SK-N-SH (cell line): ENCODE measurements at regions not wholly inside any gene's neighbourhood (a gene's known extent, or its start where the extent isn't known, plus 50 kb on each side); places are given as distances from the start of the nearest gene placed in this dataset.

Experiments
- CTCF ChIA-PET: fragments of 300-600, 350-600 bp; formaldehyde crosslinking; extraction: SDS; loops from one replicate; lab custom pipeline; 2021; lab: Yijun Ruan, JAX
- POLR2A ChIA-PET: fragments of 350-600 bp; sonication (Branson Sonifier 250); formaldehyde crosslinking; extraction: SDS; loops from one replicate; lab custom pipeline; 2020; ENCODE audit warnings: antibody characterized with exemption, inconsistent platforms; lab: Yijun Ruan, JAX
- DNase-seq: peaks from one replicate; pipeline ENCODE4 v3.0.0; 2012
- H2AFZ ChIP-seq: fragments of 200-600 bp; sonication (generic); 2 replicates; pipeline ENCODE4 v1.8.1; 2016; ENCODE audit warnings: antibody characterized with exemption, mild to moderate bottlenecking, low read depth
- H3F3A ChIP-seq: fragments of 200-600 bp; sonication (generic); replicated peaks from 2 replicates; pipeline ENCODE3; 2016; ENCODE audit warnings: antibody characterized with exemption, mild to moderate bottlenecking; ENCODE audit not compliant: insufficient read depth
- H3K27ac ChIP-seq, 2 experiments: fragments of 200-500 bp in 1 of 2; fragments of 200-600 bp in 1 of 2; sonication (Bioruptor generic) in 1 of 2; sonication (generic), shearing (Covaris generic) in 1 of 2; 2 replicates each; pipeline versions ENCODE4 v1.5.1 to v1.6.1; 2014 to 2016; ENCODE audit warnings: low read depth in 2 of 2, inconsistent platforms in 1 of 2, low read length in 1 of 2, mild to moderate bottlenecking in 1 of 2, mixed read lengths in 1 of 2
- H3K27me3 ChIP-seq: fragments of 200-600 bp; sonication (generic), shearing (Covaris generic); 2 replicates; pipeline ENCODE4 v1.6.1; 2016; ENCODE audit warnings: mixed run types; ENCODE audit not compliant: insufficient read depth
- H3K36me3 ChIP-seq, 2 experiments: fragments of 200-500 bp in 1 of 2; fragments of 200-600 bp in 1 of 2; sonication (Bioruptor generic) in 1 of 2; sonication (generic) in 1 of 2; replicated peaks in 1 of 2; 2 replicates each; pipeline versions ENCODE3 to v1.5.1; 2014 to 2016; ENCODE audit warnings: low read length in 1 of 2, mild to moderate bottlenecking in 1 of 2; ENCODE audit not compliant: insufficient read depth in 2 of 2, control insufficient read depth in 1 of 2
- H3K4me1 ChIP-seq, 2 experiments: fragments of 200-500 bp in 1 of 2; fragments of 200-600 bp in 1 of 2; sonication (Bioruptor generic) in 1 of 2; sonication (generic), shearing (Covaris generic) in 1 of 2; 2 replicates each; pipeline versions ENCODE4 v1.5.1 to v1.6.1; 2014 to 2016; ENCODE audit warnings: low read depth in 1 of 2, low read length in 1 of 2, mixed run types in 1 of 2; ENCODE audit not compliant: insufficient read depth in 2 of 2, control insufficient read depth in 1 of 2
- H3K4me2 ChIP-seq: fragments of 200-600 bp; sonication (generic), shearing (Covaris generic); 2 replicates; pipeline ENCODE4 v1.6.1; 2017; ENCODE audit warnings: mixed run types
- H3K4me3 ChIP-seq, 2 experiments: fragments of 200-500 bp in 1 of 2; fragments of 200-600 bp in 1 of 2; sonication (Bioruptor generic) in 1 of 2; sonication (generic), shearing (Covaris generic) in 1 of 2; 2 replicates each; pipeline versions ENCODE4 v1.5.1 to v1.8.1; 2014 to 2016; ENCODE audit warnings: low read depth in 2 of 2, inconsistent platforms in 1 of 2, low read length in 1 of 2, mild to moderate bottlenecking in 1 of 2, mixed read lengths in 1 of 2, moderate library complexity in 1 of 2
- H3K79me2 ChIP-seq: fragments of 200-600 bp; sonication (generic); 2 replicates; pipeline ENCODE4 v1.8.1; 2017; ENCODE audit warnings: mild to moderate bottlenecking; ENCODE audit not compliant: insufficient read depth
- H3K9ac ChIP-seq: fragments of 200-600 bp; sonication (generic); 2 replicates; pipeline ENCODE4 v1.6.1; 2017; ENCODE audit warnings: mixed run types
- H3K9me2 ChIP-seq: fragments of 200-600 bp; sonication (generic); 2 replicates; pipeline ENCODE4 v1.6.1; 2017; ENCODE audit warnings: mixed run types
- H3K9me3 ChIP-seq: fragments of 200-600 bp; sonication (generic); 2 replicates; pipeline ENCODE4 v1.6.1; 2017; ENCODE audit warnings: mixed run types, mild to moderate bottlenecking, moderate library complexity
- H4K20me1 ChIP-seq: fragments of 200-600 bp; sonication (generic); 2 replicates; pipeline ENCODE4 v1.6.1; 2017; ENCODE audit warnings: mild to moderate bottlenecking, mixed run types; ENCODE audit not compliant: insufficient read depth
- CHD2 ChIP-seq: fragments of 150-350 bp; IDR thresholded peaks from 2 replicates; pipeline ENCODE4 v1.6.1; 2018; ENCODE audit warnings: low read length; ENCODE audit not compliant: partially characterized antibody
- ELF1 ChIP-seq: IDR thresholded peaks from 2 replicates; pipeline ENCODE4 v1.4.0; 2012
- EZH2phosphoT487 ChIP-seq: fragments of 200-600 bp; sonication (generic); IDR thresholded peaks from 2 replicates; pipeline ENCODE4 v1.6.1; 2017; ENCODE audit warnings: low read depth, mixed run types, mild to moderate bottlenecking, antibody characterized with exemption, moderate library complexity, borderline replicate concordance
- FOSL2 ChIP-seq: IDR thresholded peaks from 2 replicates; pipeline ENCODE4 v1.4.0; 2012; ENCODE audit warnings: low read depth, mild to moderate bottlenecking, moderate library complexity, borderline replicate concordance
- FOXJ3 ChIP-seq: sonication (generic); formaldehyde crosslinking; IDR thresholded peaks from 2 replicates; pipeline ENCODE4 v1.5.1; 2020; ENCODE audit warnings: mild to moderate bottlenecking, missing genetic modification reagents
- GABPA ChIP-seq: IDR thresholded peaks from 2 replicates; pipeline ENCODE4 v1.4.0; 2012; ENCODE audit warnings: low read depth, mild to moderate bottlenecking
- NRF1 ChIP-seq: IDR thresholded peaks from 2 replicates; pipeline ENCODE4 v1.6.1; 2012; ENCODE audit warnings: low read depth, mild to moderate bottlenecking, low read length
- POLR2AphosphoS5 ChIP-seq: IDR thresholded peaks from 2 replicates; pipeline ENCODE4 v1.6.1; 2012; ENCODE audit warnings: low read depth, low read length
- RAD21 ChIP-seq: IDR thresholded peaks from 2 replicates; pipeline ENCODE4 v1.6.1; 2012; ENCODE audit warnings: mild to moderate bottlenecking, low read length
- SIN3A ChIP-seq: IDR thresholded peaks from 2 replicates; pipeline ENCODE4 v1.6.1; 2012; ENCODE audit warnings: low read depth, mild to moderate bottlenecking, low read length, moderate library complexity, borderline replicate concordance
- SMC3 ChIP-seq: IDR thresholded peaks from 2 replicates; pipeline ENCODE4 v1.6.1; 2012; ENCODE audit warnings: low read depth, low read length, improper control_type of control experiment
- TEAD4 ChIP-seq: IDR thresholded peaks from 2 replicates; pipeline ENCODE4 v1.4.0; 2012; ENCODE audit warnings: mild to moderate bottlenecking, borderline replicate concordance; ENCODE audit not compliant: insufficient read depth
- WGBS: methylation state at CpG from one replicate; pipeline ENCODE4 v1.1.6; 2017; ENCODE audit warnings: low lambda C conversion rate; 5-methylcytosine and 5-hydroxymethylcytosine counted together
- TF ChIP-seq, protein P1 (sequence below): IDR thresholded peaks from 2 replicates; pipeline ENCODE4 v1.6.1; 2012; ENCODE audit warnings: mild to moderate bottlenecking, low read depth, low read length, moderate library complexity
- TF ChIP-seq, protein P2 (sequence below): fragments of 200-600 bp; sonication (generic); IDR thresholded peaks from 2 replicates; pipeline ENCODE4 v1.6.1; 2017; ENCODE audit warnings: antibody characterized with exemption, mild to moderate bottlenecking, moderate library complexity
- TF ChIP-seq, protein P3 (sequence below): IDR thresholded peaks from 2 replicates; pipeline ENCODE4 v1.4.0; 2012; ENCODE audit warnings: low read depth, borderline replicate concordance

DNA sequence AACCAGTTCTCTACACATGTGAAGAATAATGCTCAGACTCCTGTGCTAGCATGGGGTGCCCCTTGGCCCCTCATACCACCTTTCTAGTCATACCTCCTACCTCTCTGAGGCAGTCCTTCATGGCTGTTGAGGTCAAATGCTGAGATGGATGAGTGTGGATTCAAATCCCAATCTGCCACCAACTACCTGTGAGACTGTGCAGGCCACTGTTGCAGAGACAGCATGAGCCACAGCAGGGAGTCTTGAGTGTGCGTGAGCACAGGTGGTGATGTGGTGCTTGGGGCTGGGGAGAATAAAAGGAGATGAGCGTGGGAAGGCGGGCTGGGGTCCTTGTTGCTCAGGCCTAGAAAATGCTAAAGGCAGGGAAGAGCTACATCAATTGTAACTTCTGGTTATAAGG lies 218.0 kb upstream of the E2F8 start:
- TF ChIP-seq SMC3 (no peak), RAD21 (no peak), FOSL2 (no peak)
- TF ChIP-seq, protein P1, sequence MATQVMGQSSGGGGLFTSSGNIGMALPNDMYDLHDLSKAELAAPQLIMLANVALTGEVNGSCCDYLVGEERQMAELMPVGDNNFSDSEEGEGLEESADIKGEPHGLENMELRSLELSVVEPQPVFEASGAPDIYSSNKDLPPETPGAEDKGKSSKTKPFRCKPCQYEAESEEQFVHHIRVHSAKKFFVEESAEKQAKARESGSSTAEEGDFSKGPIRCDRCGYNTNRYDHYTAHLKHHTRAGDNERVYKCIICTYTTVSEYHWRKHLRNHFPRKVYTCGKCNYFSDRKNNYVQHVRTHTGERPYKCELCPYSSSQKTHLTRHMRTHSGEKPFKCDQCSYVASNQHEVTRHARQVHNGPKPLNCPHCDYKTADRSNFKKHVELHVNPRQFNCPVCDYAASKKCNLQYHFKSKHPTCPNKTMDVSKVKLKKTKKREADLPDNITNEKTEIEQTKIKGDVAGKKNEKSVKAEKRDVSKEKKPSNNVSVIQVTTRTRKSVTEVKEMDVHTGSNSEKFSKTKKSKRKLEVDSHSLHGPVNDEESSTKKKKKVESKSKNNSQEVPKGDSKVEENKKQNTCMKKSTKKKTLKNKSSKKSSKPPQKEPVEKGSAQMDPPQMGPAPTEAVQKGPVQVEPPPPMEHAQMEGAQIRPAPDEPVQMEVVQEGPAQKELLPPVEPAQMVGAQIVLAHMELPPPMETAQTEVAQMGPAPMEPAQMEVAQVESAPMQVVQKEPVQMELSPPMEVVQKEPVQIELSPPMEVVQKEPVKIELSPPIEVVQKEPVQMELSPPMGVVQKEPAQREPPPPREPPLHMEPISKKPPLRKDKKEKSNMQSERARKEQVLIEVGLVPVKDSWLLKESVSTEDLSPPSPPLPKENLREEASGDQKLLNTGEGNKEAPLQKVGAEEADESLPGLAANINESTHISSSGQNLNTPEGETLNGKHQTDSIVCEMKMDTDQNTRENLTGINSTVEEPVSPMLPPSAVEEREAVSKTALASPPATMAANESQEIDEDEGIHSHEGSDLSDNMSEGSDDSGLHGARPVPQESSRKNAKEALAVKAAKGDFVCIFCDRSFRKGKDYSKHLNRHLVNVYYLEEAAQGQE: no peak
- TF ChIP-seq, protein P2, sequence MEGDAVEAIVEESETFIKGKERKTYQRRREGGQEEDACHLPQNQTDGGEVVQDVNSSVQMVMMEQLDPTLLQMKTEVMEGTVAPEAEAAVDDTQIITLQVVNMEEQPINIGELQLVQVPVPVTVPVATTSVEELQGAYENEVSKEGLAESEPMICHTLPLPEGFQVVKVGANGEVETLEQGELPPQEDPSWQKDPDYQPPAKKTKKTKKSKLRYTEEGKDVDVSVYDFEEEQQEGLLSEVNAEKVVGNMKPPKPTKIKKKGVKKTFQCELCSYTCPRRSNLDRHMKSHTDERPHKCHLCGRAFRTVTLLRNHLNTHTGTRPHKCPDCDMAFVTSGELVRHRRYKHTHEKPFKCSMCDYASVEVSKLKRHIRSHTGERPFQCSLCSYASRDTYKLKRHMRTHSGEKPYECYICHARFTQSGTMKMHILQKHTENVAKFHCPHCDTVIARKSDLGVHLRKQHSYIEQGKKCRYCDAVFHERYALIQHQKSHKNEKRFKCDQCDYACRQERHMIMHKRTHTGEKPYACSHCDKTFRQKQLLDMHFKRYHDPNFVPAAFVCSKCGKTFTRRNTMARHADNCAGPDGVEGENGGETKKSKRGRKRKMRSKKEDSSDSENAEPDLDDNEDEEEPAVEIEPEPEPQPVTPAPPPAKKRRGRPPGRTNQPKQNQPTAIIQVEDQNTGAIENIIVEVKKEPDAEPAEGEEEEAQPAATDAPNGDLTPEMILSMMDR: no peak
- ChIA-PET CTCF (interaction anchor here (0.7 kb wide), 1 partner anchor 199 kb away, joined by 4 read pairs; no protein-coding TSS in a partner anchor), POLR2A (no interaction called here)

DNA sequence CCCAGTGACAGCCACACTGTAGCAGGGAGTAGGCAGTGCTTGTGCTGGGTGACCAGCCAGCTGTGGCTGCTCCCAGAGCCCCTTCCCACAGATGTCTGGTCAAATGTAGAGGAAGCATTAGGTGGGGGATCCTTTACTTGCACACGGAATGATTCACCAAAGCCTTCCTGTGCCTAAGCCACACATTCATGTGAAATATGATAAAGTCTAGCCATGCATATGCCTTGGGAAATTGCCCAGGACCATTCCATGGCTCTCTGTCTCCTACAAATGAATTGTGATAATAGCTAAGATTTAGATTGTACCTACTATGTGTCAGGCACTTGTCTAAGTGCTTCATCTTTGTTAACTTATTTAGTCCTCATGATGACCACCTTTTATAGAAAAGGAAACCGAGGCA lies 217.5 kb upstream of the E2F8 start:
- Histone ChIP-seq H3K36me3 (no peaks in the 10 kb centered on the region), H3K9me3 (no peaks in the 10 kb centered on the region), H3K4me3 (no peak overlapping the region), H3K4me1 (peaks cover 0 to 6% of the 10 kb centered on the region in 2 experiments; a peak in 1 of 4 replicates), H3K4me2 (no peak overlapping the region), H3K9ac (no peak overlapping the region), H2AFZ (no peak overlapping the region), H4K20me1 (no peaks in the 10 kb centered on the region), H3K27ac (no peak overlapping the region), H3F3A (no peaks in the 10 kb centered on the region), H3K27me3 (peaks cover 9% of the 10 kb centered on the region; the same call in 1 of the 2 replicates), H3K79me2 (no peaks in the 10 kb centered on the region), H3K9me2 (no peaks in the 10 kb centered on the region)
- ChIA-PET CTCF (interaction anchor here (0.7 kb wide), 1 partner anchor 198 kb away, joined by 4 read pairs; no protein-coding TSS in a partner anchor), POLR2A (no interaction called here)
- WGBS: 27% methylated on average over 2 of the region's 2 CpGs
- DNase-seq: no peak
- TF ChIP-seq GABPA (no peak), TEAD4 (no peak), EZH2phosphoT487 (no peak), NRF1 (no peak), FOXJ3 (CRISPR knock-in tag) (no peak), POLR2AphosphoS5 (no peak), CHD2 (no peak), RAD21 (no peak), ELF1 (no peak), SIN3A (no peak)
- TF ChIP-seq, protein P3, sequence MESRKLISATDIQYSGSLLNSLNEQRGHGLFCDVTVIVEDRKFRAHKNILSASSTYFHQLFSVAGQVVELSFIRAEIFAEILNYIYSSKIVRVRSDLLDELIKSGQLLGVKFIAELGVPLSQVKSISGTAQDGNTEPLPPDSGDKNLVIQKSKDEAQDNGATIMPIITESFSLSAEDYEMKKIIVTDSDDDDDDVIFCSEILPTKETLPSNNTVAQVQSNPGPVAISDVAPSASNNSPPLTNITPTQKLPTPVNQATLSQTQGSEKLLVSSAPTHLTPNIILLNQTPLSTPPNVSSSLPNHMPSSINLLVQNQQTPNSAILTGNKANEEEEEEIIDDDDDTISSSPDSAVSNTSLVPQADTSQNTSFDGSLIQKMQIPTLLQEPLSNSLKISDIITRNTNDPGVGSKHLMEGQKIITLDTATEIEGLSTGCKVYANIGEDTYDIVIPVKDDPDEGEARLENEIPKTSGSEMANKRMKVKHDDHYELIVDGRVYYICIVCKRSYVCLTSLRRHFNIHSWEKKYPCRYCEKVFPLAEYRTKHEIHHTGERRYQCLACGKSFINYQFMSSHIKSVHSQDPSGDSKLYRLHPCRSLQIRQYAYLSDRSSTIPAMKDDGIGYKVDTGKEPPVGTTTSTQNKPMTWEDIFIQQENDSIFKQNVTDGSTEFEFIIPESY: no peak
- TF ChIP-seq, protein P1: no peak

More for the DNA sequence above, 218.0 kb upstream of the E2F8 start:
- DNase-seq: no peak
- no peaks in the 10 kb centered on the region for H3K9me3 ChIP-seq
- no peaks in the 10 kb centered on the region for H4K20me1 ChIP-seq
- H3K27me3 ChIP-seq: peaks cover 9% of the 10 kb centered on the region; the same call in 1 of the 2 replicates
- no peaks in the 10 kb centered on the region for H3K79me2 ChIP-seq
- H2AFZ ChIP-seq: no peak overlapping the region
- peaks cover 0 to 6% of the 10 kb centered on the region in 2 experiments; a peak in 1 of 4 replicates for H3K4me1 ChIP-seq
- no peaks in the 10 kb centered on the region for H3K9me2 ChIP-seq
- H3K4me2 ChIP-seq: no peak overlapping the region
- H3K36me3 ChIP-seq: no peaks in the 10 kb centered on the region
- H3F3A ChIP-seq: no peaks in the 10 kb centered on the region
- H3K9ac ChIP-seq: no peak overlapping the region
- H3K27ac ChIP-seq: no peak overlapping the region
- H3K4me3 ChIP-seq: no peak overlapping the region
- WGBS: 57% methylated on average over 3 of the region's 3 CpGs
